Spleen (tissue), 7 donors: ENCODE measurements at regions not wholly inside any gene's neighbourhood (a gene's known extent, or its start where the extent isn't known, plus 50 kb on each side); places are given as distances from the start of the nearest gene placed in this dataset.

Experiments
- POLR2A ChIP-seq, 3 donors: fragments of 450-650 bp; IDR thresholded peaks; one replicate each; pipeline ENCODE4 v1.5.1; 2017; ENCODE audit warnings: antibody characterized with exemption in 3 of 3, mild to moderate bottlenecking in 1 of 3
- POLR2AphosphoS5 ChIP-seq, 3 donors: sonication (generic); formaldehyde crosslinking; IDR thresholded peaks; one replicate each; pipeline ENCODE4 v1.5.1; 2017; ENCODE audit warnings: antibody characterized with exemption in 3 of 3
- TF ChIP-seq, protein P1 (sequence below), 11 experiments: fragments of 200-600 bp in 7 of 11; fragments of 450-650 bp in 4 of 11; sonication (generic) in 4 of 11; IDR thresholded peaks in 8 of 11; conservative IDR thresholded peaks in 3 of 11; 1 replicate in 7 of 11; 2 replicates in 4 of 11; pipeline versions ENCODE4 v1.4.0 to v1.8.0; 2016 to 2021; ENCODE audit warnings: antibody characterized with exemption in 11 of 11, inconsistent platforms in 4 of 11, mild to moderate bottlenecking in 1 of 11
- donor health status: DM: no; HTN: no; CAD: no; lungs with moderate emphysema.
- donor health status: DM: no; HTN: no; CAD: no.
- donor health status: DM: no; HTN: no; CAD: no.

- TF ChIP-seq POLR2A (IDR thresholded peaks at IDR 0.05) = no peak
- TF ChIP-seq, protein P1, sequence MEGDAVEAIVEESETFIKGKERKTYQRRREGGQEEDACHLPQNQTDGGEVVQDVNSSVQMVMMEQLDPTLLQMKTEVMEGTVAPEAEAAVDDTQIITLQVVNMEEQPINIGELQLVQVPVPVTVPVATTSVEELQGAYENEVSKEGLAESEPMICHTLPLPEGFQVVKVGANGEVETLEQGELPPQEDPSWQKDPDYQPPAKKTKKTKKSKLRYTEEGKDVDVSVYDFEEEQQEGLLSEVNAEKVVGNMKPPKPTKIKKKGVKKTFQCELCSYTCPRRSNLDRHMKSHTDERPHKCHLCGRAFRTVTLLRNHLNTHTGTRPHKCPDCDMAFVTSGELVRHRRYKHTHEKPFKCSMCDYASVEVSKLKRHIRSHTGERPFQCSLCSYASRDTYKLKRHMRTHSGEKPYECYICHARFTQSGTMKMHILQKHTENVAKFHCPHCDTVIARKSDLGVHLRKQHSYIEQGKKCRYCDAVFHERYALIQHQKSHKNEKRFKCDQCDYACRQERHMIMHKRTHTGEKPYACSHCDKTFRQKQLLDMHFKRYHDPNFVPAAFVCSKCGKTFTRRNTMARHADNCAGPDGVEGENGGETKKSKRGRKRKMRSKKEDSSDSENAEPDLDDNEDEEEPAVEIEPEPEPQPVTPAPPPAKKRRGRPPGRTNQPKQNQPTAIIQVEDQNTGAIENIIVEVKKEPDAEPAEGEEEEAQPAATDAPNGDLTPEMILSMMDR (IDR thresholded peaks at IDR 0.05 in 8 of 11, conservative IDR thresholded peaks at IDR 0.05 in 3 of 11) = no peak
- TF ChIP-seq POLR2AphosphoS5 (IDR thresholded peaks at IDR 0.05) = no peak
Observed at GRCh38 chr3:95097493-95097892, 1034.6 kb downstream of the NSUN3 start.
